H7 (cell line): ENCODE measurements at regions not wholly inside any gene's neighbourhood (a gene's known extent, or its start where the extent isn't known, plus 50 kb on each side); places are given as distances from the start of the nearest gene placed in this dataset.

Experiments
- DNase-seq: peaks from one replicate; pipeline ENCODE4 v3.0.0; 2012
- H3K27me3 ChIP-seq: 2 replicates; pipeline ENCODE4 v1.6.0; 2011; ENCODE audit warnings: mild to moderate bottlenecking, low read length; ENCODE audit not compliant: control insufficient read depth, insufficient read depth
- H3K36me3 ChIP-seq: replicated peaks from 2 replicates; pipeline ENCODE4 v1.5.1; 2011; ENCODE audit warnings: low read length; ENCODE audit not compliant: control insufficient read depth, insufficient read depth
- H3K4me3 ChIP-seq: 2 replicates; pipeline ENCODE4 v1.5.1; 2011; ENCODE audit warnings: low read depth, mild to moderate bottlenecking, control low read depth, low read length, moderate library complexity; ENCODE audit not compliant: insufficient read depth

- DNase-seq = no peak
- H3K27me3 ChIP-seq = no peaks in the 10 kb centered on the region
- no peak overlapping the region for H3K4me3 ChIP-seq
- no peaks in the 10 kb centered on the region for H3K36me3 ChIP-seq
Observed at GRCh38 chr2:181760521-181760920, 80.2 kb upstream of the NEUROD1 start.

GRCh38 chr2:181761175-181761574, 80.9 kb upstream of the NEUROD1 start:
- Histone ChIP-seq H3K4me3 (no peak overlapping the region), H3K36me3 (no peaks in the 10 kb centered on the region), H3K27me3 (no peaks in the 10 kb centered on the region)
- DNase-seq = no peak

- no peak for DNase-seq
- Histone ChIP-seq H3K27me3 (no peaks in the 10 kb centered on the region), H3K36me3 (no peaks in the 10 kb centered on the region), H3K4me3 (no peak overlapping the region)
Observed at GRCh38 chr2:181762000-181762399, 81.7 kb upstream of the NEUROD1 start.

- H3K27me3 ChIP-seq = no peaks in the 10 kb centered on the region
- DNase-seq = no peak
- no peaks in the 10 kb centered on the region for H3K36me3 ChIP-seq
- H3K4me3 ChIP-seq = no peak overlapping the region
Observed at GRCh38 chr2:181762848-181763247, 82.5 kb upstream of the NEUROD1 start.

GRCh38 chr2:181763423-181763822, 83.1 kb upstream of the NEUROD1 start:
- Histone ChIP-seq H3K27me3 (no peaks in the 10 kb centered on the region), H3K4me3 (no peak overlapping the region), H3K36me3 (no peaks in the 10 kb centered on the region)
- no peak for DNase-seq

GRCh38 chr2:181764095-181764963, 84.0 kb upstream of the NEUROD1 start:
- Histone ChIP-seq H3K4me3 (no peak overlapping the region), H3K27me3 (no peaks in the 10 kb centered on the region), H3K36me3 (no peaks in the 10 kb centered on the region)
- DNase-seq = no peak

- no peaks in the 10 kb centered on the region for H3K27me3 ChIP-seq
- H3K4me3 ChIP-seq = no peak overlapping the region
- no peak for DNase-seq
- H3K36me3 ChIP-seq = no peaks in the 10 kb centered on the region
Observed at GRCh38 chr2:181766129-181766528, 85.8 kb upstream of the NEUROD1 start.

GRCh38 chr2:181770150-181770549, 89.8 kb upstream of the NEUROD1 start:
- DNase-seq = no peak
- Histone ChIP-seq H3K4me3 (no peak overlapping the region), H3K27me3 (no peaks in the 10 kb centered on the region), H3K36me3 (no peaks in the 10 kb centered on the region)

- Histone ChIP-seq H3K27me3 (no peaks in the 10 kb centered on the region), H3K36me3 (no peaks in the 10 kb centered on the region), H3K4me3 (no peak overlapping the region)
- DNase-seq = no peak
Observed at GRCh38 chr2:181771356-181771755, 91.0 kb upstream of the NEUROD1 start.

GRCh38 chr2:181772334-181772733, 92.0 kb upstream of the NEUROD1 start:
- no peaks in the 10 kb centered on the region for H3K27me3 ChIP-seq
- DNase-seq = no peak
- no peaks in the 10 kb centered on the region for H3K36me3 ChIP-seq
- no peak overlapping the region for H3K4me3 ChIP-seq

- no peaks in the 10 kb centered on the region for H3K27me3 ChIP-seq
- no peak overlapping the region for H3K4me3 ChIP-seq
- no peak for DNase-seq
- no peaks in the 10 kb centered on the region for H3K36me3 ChIP-seq
Observed at GRCh38 chr2:181772777-181773176, 92.5 kb upstream of the NEUROD1 start.

GRCh38 chr2:181774685-181775084, 94.4 kb upstream of the NEUROD1 start:
- Histone ChIP-seq H3K36me3 (no peaks in the 10 kb centered on the region), H3K27me3 (no peaks in the 10 kb centered on the region), H3K4me3 (no peak overlapping the region)
- no peak for DNase-seq

- DNase-seq = no peak
- H3K36me3 ChIP-seq = no peaks in the 10 kb centered on the region
- H3K4me3 ChIP-seq = no peak overlapping the region
- no peaks in the 10 kb centered on the region for H3K27me3 ChIP-seq
Observed at GRCh38 chr2:181776336-181776735, 96.0 kb upstream of the NEUROD1 start.

- no peaks in the 10 kb centered on the region for H3K36me3 ChIP-seq
- DNase-seq = no peak
- no peak overlapping the region for H3K4me3 ChIP-seq
- no peaks in the 10 kb centered on the region for H3K27me3 ChIP-seq
Observed at GRCh38 chr2:181777734-181778133, 97.4 kb upstream of the NEUROD1 start.

GRCh38 chr2:181778621-181779201, 98.4 kb upstream of the NEUROD1 start:
- Histone ChIP-seq H3K36me3 (no peaks in the 10 kb centered on the region), H3K27me3 (no peaks in the 10 kb centered on the region), H3K4me3 (no peak overlapping the region)
- no peak for DNase-seq
